ENCODE measurements at regions not wholly inside any gene's neighbourhood (a gene's known extent, or its start where the extent isn't known, plus 50 kb on each side); places are given as distances from the start of the nearest gene placed in this dataset.

DNA sequence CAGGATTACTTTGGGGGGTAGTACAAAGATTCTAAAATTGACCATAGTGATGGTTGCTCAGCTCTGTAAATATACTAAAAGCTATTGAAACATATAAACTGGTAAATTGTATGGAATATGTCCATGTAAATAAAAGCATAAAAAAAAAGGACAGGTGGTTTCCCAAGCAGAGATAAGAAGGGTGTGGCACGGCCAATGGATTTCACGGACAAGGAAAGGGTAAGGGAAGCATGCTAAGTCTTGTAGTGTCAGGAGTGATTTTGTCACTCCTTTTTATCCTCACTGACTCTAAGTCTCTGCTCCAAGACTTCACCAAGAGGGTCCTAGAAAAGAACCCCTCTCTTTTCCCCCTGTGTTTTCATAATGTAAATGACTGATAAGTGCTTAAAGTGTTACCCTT, 229.2 kb downstream of the SPTSSA start:
- no peaks in the 10 kb centered on the region for H3K9me2 ChIP-seq (replicated peaks; ENCODE audit: control insufficient read depth, low read length)

GRCh38 chr14:34231626-34232025, 230.4 kb downstream of the SPTSSA start:
- Histone ChIP-seq H3K4me1 (ENCODE audit: control insufficient read depth, low read length) (no peaks in the 10 kb centered on the region), H3K27ac (ENCODE audit: low read depth, low read length) (no peak overlapping the region), H3K27me3 (ENCODE audit: control insufficient read depth, low read length) (no peaks in the 10 kb centered on the region; the same call in 1 of the 2 replicates), H3K9me2 (replicated peaks; ENCODE audit: control insufficient read depth, low read length) (no peaks in the 10 kb centered on the region), H3F3A (ENCODE audit: control insufficient read depth, insufficient read depth) (no peaks in the 10 kb centered on the region), H3K4me2 (ENCODE audit: low read length) (no peak overlapping the region), H3K79me2 (ENCODE audit: control insufficient read depth, low read length) (no peaks in the 10 kb centered on the region), H4K20me1 (ENCODE audit: control insufficient read depth, insufficient read depth, low read depth, low read length) (no peaks in the 10 kb centered on the region), H3K36me3 (ENCODE audit: control insufficient read depth, low read length) (no peaks in the 10 kb centered on the region), H3K9me3 (ENCODE audit: control insufficient read depth, insufficient read depth, low read length) (no peaks in the 10 kb centered on the region), H3K4me3 (ENCODE audit: low read length) (no peak overlapping the region)
- no peak for TF ChIP-seq EZH2phosphoT487 (IDR thresholded peaks at IDR 0.05; ENCODE audit: borderline replicate concordance, low read length)
- TF ChIP-seq CTCF (IDR thresholded peaks at IDR 0.05; ENCODE audit: low read depth, low read length, poor library complexity, severe bottlenecking) = no peak

More for the DNA sequence above, 229.2 kb downstream of the SPTSSA start:
- Histone ChIP-seq H3K36me3 (ENCODE audit: control insufficient read depth, low read length) (no peaks in the 10 kb centered on the region), H3K27ac (ENCODE audit: low read depth, low read length) (no peak overlapping the region), H3K27me3 (ENCODE audit: control insufficient read depth, low read length) (no peaks in the 10 kb centered on the region; the same call in 1 of the 2 replicates), H4K20me1 (ENCODE audit: control insufficient read depth, insufficient read depth, low read depth, low read length) (no peaks in the 10 kb centered on the region), H3K4me3 (ENCODE audit: low read length) (no peak overlapping the region), H3F3A (ENCODE audit: control insufficient read depth, insufficient read depth) (no peaks in the 10 kb centered on the region), H3K4me1 (ENCODE audit: control insufficient read depth, low read length) (no peaks in the 10 kb centered on the region), H3K4me2 (ENCODE audit: low read length) (no peak overlapping the region), H3K9me3 (ENCODE audit: control insufficient read depth, insufficient read depth, low read length) (no peaks in the 10 kb centered on the region), H3K79me2 (ENCODE audit: control insufficient read depth, low read length) (no peaks in the 10 kb centered on the region)
- TF ChIP-seq CTCF (IDR thresholded peaks at IDR 0.05; ENCODE audit: low read depth, low read length, poor library complexity, severe bottlenecking) (no peak), EZH2phosphoT487 (IDR thresholded peaks at IDR 0.05; ENCODE audit: borderline replicate concordance, low read length) (no peak)

DNA sequence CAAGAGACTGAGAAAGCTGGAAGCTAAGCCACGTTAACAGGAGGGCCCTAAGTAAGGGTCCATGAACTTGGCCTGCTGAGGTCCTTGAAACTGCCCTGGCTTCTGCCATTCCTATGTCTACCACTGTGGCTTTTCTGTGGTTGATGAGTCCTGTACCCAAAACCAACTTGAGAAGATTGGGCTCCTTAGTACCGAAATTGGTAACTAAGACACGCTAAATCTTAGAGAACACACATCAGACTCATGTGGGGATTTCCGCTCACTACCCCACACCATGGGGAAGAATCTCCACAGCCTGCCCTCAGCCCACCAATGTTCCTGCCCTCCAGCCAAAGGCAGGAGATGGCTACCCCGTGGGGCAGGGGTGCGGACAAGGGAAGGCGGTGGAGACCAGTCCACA, 232.9 kb downstream of the SPTSSA start:
- Histone ChIP-seq H3K36me3 (ENCODE audit: control insufficient read depth, low read length) (no peaks in the 10 kb centered on the region), H3K27me3 (ENCODE audit: control insufficient read depth, low read length) (no peaks in the 10 kb centered on the region; the same call in 1 of the 2 replicates), H3K4me3 (ENCODE audit: low read length) (no peak overlapping the region), H3K79me2 (ENCODE audit: control insufficient read depth, low read length) (no peaks in the 10 kb centered on the region), H3K27ac (ENCODE audit: low read depth, low read length) (no peak overlapping the region), H3K4me2 (ENCODE audit: low read length) (no peak overlapping the region), H3K9me3 (ENCODE audit: control insufficient read depth, insufficient read depth, low read length) (no peaks in the 10 kb centered on the region), H3K9me2 (replicated peaks; ENCODE audit: control insufficient read depth, low read length) (no peaks in the 10 kb centered on the region), H3F3A (ENCODE audit: control insufficient read depth, insufficient read depth) (no peaks in the 10 kb centered on the region), H3K4me1 (ENCODE audit: control insufficient read depth, low read length) (no peaks in the 10 kb centered on the region), H4K20me1 (ENCODE audit: control insufficient read depth, insufficient read depth, low read depth, low read length) (no peaks in the 10 kb centered on the region)
- TF ChIP-seq EZH2phosphoT487 (IDR thresholded peaks at IDR 0.05; ENCODE audit: borderline replicate concordance, low read length) = no peak
- no peak for TF ChIP-seq CTCF (IDR thresholded peaks at IDR 0.05; ENCODE audit: low read depth, low read length, poor library complexity, severe bottlenecking)

DNA sequence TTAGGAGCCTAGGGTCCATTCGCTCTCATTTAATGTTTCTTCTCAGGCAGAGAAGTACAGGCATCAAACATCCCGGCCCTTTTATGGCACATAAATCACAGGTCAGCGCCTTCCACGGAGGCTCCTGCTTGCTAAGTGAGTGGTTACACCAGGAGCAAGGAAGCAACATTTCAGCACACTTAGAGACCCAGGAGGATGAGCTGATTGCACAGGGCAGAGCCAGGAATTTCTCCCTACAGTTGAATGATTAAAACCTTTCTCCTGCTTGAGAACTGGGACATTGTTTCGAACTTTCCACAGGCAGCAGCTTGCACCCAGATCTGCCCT, 233.4 kb downstream of the SPTSSA start:
- no peak overlapping the region for H3K4me2 ChIP-seq (ENCODE audit: low read length)
- no peaks in the 10 kb centered on the region; the same call in 1 of the 2 replicates for H3K27me3 ChIP-seq (ENCODE audit: control insufficient read depth, low read length)
- no peaks in the 10 kb centered on the region for H3K9me2 ChIP-seq (replicated peaks; ENCODE audit: control insufficient read depth, low read length)
- H3K36me3 ChIP-seq (ENCODE audit: control insufficient read depth, low read length) = no peaks in the 10 kb centered on the region
- no peaks in the 10 kb centered on the region for H3K79me2 ChIP-seq (ENCODE audit: control insufficient read depth, low read length)
- TF ChIP-seq EZH2phosphoT487 (IDR thresholded peaks at IDR 0.05; ENCODE audit: borderline replicate concordance, low read length) (no peak), CTCF (IDR thresholded peaks at IDR 0.05; ENCODE audit: low read depth, low read length, poor library complexity, severe bottlenecking) (no peak)
- no peak overlapping the region for H3K27ac ChIP-seq (ENCODE audit: low read depth, low read length)
- no peaks in the 10 kb centered on the region for H4K20me1 ChIP-seq (ENCODE audit: control insufficient read depth, insufficient read depth, low read depth, low read length)
- H3K4me1 ChIP-seq (ENCODE audit: control insufficient read depth, low read length) = no peaks in the 10 kb centered on the region
- no peaks in the 10 kb centered on the region for H3K9me3 ChIP-seq (ENCODE audit: control insufficient read depth, insufficient read depth, low read length)
- no peak overlapping the region for H3K4me3 ChIP-seq (ENCODE audit: low read length)
- H3F3A ChIP-seq (ENCODE audit: control insufficient read depth, insufficient read depth) = no peaks in the 10 kb centered on the region
